Panc1 (cell line): ENCODE measurements at regions not wholly inside any gene's neighbourhood (a gene's known extent, or its start where the extent isn't known, plus 50 kb on each side); places are given as distances from the start of the nearest gene placed in this dataset.

ENCODE experiments used
- REST ChIP-seq, 2 experiments: IDR thresholded peaks; 2 replicates each; pipeline ENCODE4 v1.6.1; 2011 to 2012; ENCODE audit warnings: low read depth in 2 of 2, control low read depth in 1 of 2, low read length in 1 of 2, mild to moderate bottlenecking in 1 of 2, moderate library complexity in 1 of 2; ENCODE audit not compliant: insufficient read depth in 1 of 2
- SIN3A ChIP-seq: IDR thresholded peaks from 2 replicates; pipeline ENCODE4 v1.6.1; 2012; ENCODE audit warnings: low read depth, mild to moderate bottlenecking, low read length, moderate library complexity, borderline replicate concordance; ENCODE audit not compliant: insufficient read depth
- TF ChIP-seq, protein P1 (sequence below): fragments of 450-650 bp; IDR thresholded peaks from 2 replicates; pipeline ENCODE4 v1.5.1; 2017; ENCODE audit warnings: mild to moderate bottlenecking

DNA sequence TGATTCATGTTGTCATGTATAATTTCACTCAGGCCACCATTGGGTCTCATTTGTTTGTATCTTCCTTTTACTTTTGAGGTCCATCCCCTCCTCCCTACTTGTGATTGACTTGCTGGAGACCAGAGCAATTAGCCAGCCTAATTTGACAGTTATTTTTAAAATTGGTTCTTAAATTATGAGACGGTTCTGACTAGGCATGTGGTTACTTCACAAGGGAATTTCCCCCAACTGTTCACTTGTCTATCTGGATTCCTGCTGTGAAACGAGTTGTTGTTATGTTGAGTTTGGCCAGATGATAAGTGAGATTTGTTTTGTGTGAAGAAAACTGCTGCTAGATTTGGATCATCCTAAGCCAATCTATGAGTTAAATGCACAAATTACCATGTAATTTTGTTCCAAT, 359.1 kb downstream of the BARHL2 start:
- TF ChIP-seq, protein P1, sequence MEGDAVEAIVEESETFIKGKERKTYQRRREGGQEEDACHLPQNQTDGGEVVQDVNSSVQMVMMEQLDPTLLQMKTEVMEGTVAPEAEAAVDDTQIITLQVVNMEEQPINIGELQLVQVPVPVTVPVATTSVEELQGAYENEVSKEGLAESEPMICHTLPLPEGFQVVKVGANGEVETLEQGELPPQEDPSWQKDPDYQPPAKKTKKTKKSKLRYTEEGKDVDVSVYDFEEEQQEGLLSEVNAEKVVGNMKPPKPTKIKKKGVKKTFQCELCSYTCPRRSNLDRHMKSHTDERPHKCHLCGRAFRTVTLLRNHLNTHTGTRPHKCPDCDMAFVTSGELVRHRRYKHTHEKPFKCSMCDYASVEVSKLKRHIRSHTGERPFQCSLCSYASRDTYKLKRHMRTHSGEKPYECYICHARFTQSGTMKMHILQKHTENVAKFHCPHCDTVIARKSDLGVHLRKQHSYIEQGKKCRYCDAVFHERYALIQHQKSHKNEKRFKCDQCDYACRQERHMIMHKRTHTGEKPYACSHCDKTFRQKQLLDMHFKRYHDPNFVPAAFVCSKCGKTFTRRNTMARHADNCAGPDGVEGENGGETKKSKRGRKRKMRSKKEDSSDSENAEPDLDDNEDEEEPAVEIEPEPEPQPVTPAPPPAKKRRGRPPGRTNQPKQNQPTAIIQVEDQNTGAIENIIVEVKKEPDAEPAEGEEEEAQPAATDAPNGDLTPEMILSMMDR = no peak
- TF ChIP-seq REST (IDR thresholded peaks at IDR 0.05; ENCODE audit: insufficient read depth in 1 of 2, low read depth in 2 of 2, low read length in 1 of 2) (no peak), SIN3A (no peak)
